GM21825 (cell line): ENCODE measurements at regions not wholly inside any gene's neighbourhood (a gene's known extent, or its start where the extent isn't known, plus 50 kb on each side); places are given as distances from the start of the nearest gene placed in this dataset.

Experiments used
- ATAC-seq: cut with Tn5 transposase; IDR thresholded peaks from one replicate; pipeline ENCODE4 v1.9.1; 2021; ENCODE audit warnings: mild to moderate bottlenecking, moderate library complexity; ENCODE audit not compliant: unreplicated experiment

- no peak for ATAC-seq
Measured at GRCh38 chrX:39205467-39205866, 404.2 kb downstream of the MID1IP1 start.

- ATAC-seq, result no peak
Measured at GRCh38 chrX:39206399-39207145, 405.3 kb downstream of the MID1IP1 start.

GRCh38 chrX:39211501-39211900, 410.2 kb downstream of the MID1IP1 start:
- no peak for ATAC-seq

- no peak for ATAC-seq
Measured at GRCh38 chrX:39212456-39212855, 411.2 kb downstream of the MID1IP1 start.

- ATAC-seq, result no peak
Measured at GRCh38 chrX:39214387-39215126, 413.3 kb downstream of the MID1IP1 start.

GRCh38 chrX:39220952-39221351, 419.7 kb downstream of the MID1IP1 start:
- no peak for ATAC-seq

GRCh38 chrX:39222346-39223113, 421.3 kb downstream of the MID1IP1 start:
- no peak for ATAC-seq

- ATAC-seq, result no peak
Measured at GRCh38 chrX:39226251-39226650, 425.0 kb downstream of the MID1IP1 start.

GRCh38 chrX:39227371-39227770, 426.1 kb downstream of the MID1IP1 start:
- ATAC-seq, result no peak

- ATAC-seq, result no peak
Measured at GRCh38 chrX:39238006-39238405, 436.7 kb downstream of the MID1IP1 start.

GRCh38 chrX:39242187-39242586, 440.9 kb downstream of the MID1IP1 start:
- no peak for ATAC-seq

GRCh38 chrX:39244147-39244546, 442.9 kb downstream of the MID1IP1 start:
- no peak for ATAC-seq

- ATAC-seq, result no peak
Measured at GRCh38 chrX:39245024-39245423, 443.8 kb downstream of the MID1IP1 start.

GRCh38 chrX:39247536-39247935, 446.3 kb downstream of the MID1IP1 start:
- no peak for ATAC-seq

- no peak for ATAC-seq
Measured at GRCh38 chrX:39248330-39248729, 447.1 kb downstream of the MID1IP1 start.

GRCh38 chrX:39249999-39250398, 448.7 kb downstream of the MID1IP1 start:
- ATAC-seq, result no peak

- ATAC-seq, result no peak
Measured at GRCh38 chrX:39251995-39252394, 450.7 kb downstream of the MID1IP1 start.

- no peak for ATAC-seq
Measured at GRCh38 chrX:39253551-39253950, 452.3 kb downstream of the MID1IP1 start.

- ATAC-seq, result no peak
Measured at GRCh38 chrX:39258331-39258730, 457.1 kb downstream of the MID1IP1 start.

- ATAC-seq, result no peak
Measured at GRCh38 chrX:39260965-39261364, 459.7 kb downstream of the MID1IP1 start.

GRCh38 chrX:39261446-39262147, 460.3 kb downstream of the MID1IP1 start:
- no peak for ATAC-seq
